ENCODE measurements at regions not wholly inside any gene's neighbourhood (a gene's known extent, or its start where the extent isn't known, plus 50 kb on each side); places are given as distances from the start of the nearest gene placed in this dataset.

GRCh38 chr10:44053391-44053790 is 331.5 kb downstream of the CXCL12 start:
- Histone ChIP-seq H3K4me1 (ENCODE audit: control insufficient read depth in 4 of 4, insufficient read depth in 4 of 4, low read length in 3 of 4) (no peaks in the 10 kb centered on the region), H3K9ac (ENCODE audit: low read depth in 1 of 2, low read length in 2 of 2) (no peak overlapping the region), H3K4me3 (ENCODE audit: low read depth in 1 of 3, low read length in 3 of 3) (no peak overlapping the region), H3K36me3 (ENCODE audit: control insufficient read depth in 4 of 4, insufficient read depth in 3 of 4, low read depth in 1 of 4, low read length in 3 of 4) (no peaks in the 10 kb centered on the region), H3K27ac (ENCODE audit: low read depth in 1 of 2, low read length in 2 of 2) (no peak overlapping the region), H3K9me3 (ENCODE audit: control insufficient read depth in 4 of 4, low read length in 3 of 4) (no peaks in the 10 kb centered on the region), H3K27me3 (ENCODE audit: control insufficient read depth in 4 of 4, insufficient read depth in 4 of 4, low read length in 3 of 4) (peaks cover 0 to 5% (median 1%) of the 10 kb centered on the region in 4 donors)
- no peak for DNase-seq (ENCODE audit: low spot score)
- TF ChIP-seq ZBTB33 (IDR thresholded peaks at IDR 0.05): no peak
- no peak for TF ChIP-seq NR2F2 (IDR thresholded peaks at IDR 0.05)
- TF ChIP-seq MAX (IDR thresholded peaks at IDR 0.05): no peak
- no peak for TF ChIP-seq HNF4G (IDR thresholded peaks at IDR 0.05)
- TF ChIP-seq CTCF (IDR thresholded peaks at IDR 0.05; ENCODE audit: low read depth, low read length, missing input control): no peak
- no peak for TF ChIP-seq GABPA (IDR thresholded peaks at IDR 0.05 in 1 of 2, conservative IDR thresholded peaks at IDR 0.05 in 1 of 2)
- no peak for TF ChIP-seq JUND (IDR thresholded peaks at IDR 0.05)
- TF ChIP-seq HNF4A (conservative IDR thresholded peaks at IDR 0.05): no peak
- TF ChIP-seq EGR1 (IDR thresholded peaks at IDR 0.05; ENCODE audit: low read depth in 2 of 2): no peak
- no peak for TF ChIP-seq SP1 (IDR thresholded peaks at IDR 0.05)
- no peak for TF ChIP-seq REST (IDR thresholded peaks at IDR 0.05)
- no peak for TF ChIP-seq RXRA (IDR thresholded peaks at IDR 0.05)

- no peak for DNase-seq (ENCODE audit: low spot score)
- Histone ChIP-seq H3K9ac (ENCODE audit: low read depth in 1 of 2, low read length in 2 of 2) (no peak overlapping the region), H3K27ac (ENCODE audit: low read depth in 1 of 2, low read length in 2 of 2) (no peak overlapping the region), H3K27me3 (ENCODE audit: control insufficient read depth in 4 of 4, insufficient read depth in 4 of 4, low read length in 3 of 4) (peaks cover 0 to 5% (median 0%) of the 10 kb centered on the region in 4 donors), H3K36me3 (ENCODE audit: control insufficient read depth in 4 of 4, insufficient read depth in 3 of 4, low read depth in 1 of 4, low read length in 3 of 4) (no peaks in the 10 kb centered on the region), H3K9me3 (ENCODE audit: control insufficient read depth in 4 of 4, low read length in 3 of 4) (peaks cover 0 to 2% (median 0%) of the 10 kb centered on the region in 4 donors), H3K4me1 (ENCODE audit: control insufficient read depth in 4 of 4, insufficient read depth in 4 of 4, low read length in 3 of 4) (no peaks in the 10 kb centered on the region), H3K4me3 (ENCODE audit: low read depth in 1 of 3, low read length in 3 of 3) (no peak overlapping the region)
- no peak for TF ChIP-seq RAD21 (IDR thresholded peaks at IDR 0.05)
- no peak for TF ChIP-seq NR2F2 (IDR thresholded peaks at IDR 0.05)
- TF ChIP-seq FOXA2 (IDR thresholded peaks at IDR 0.05): no peak
- no peak for TF ChIP-seq JUND (IDR thresholded peaks at IDR 0.05)
- TF ChIP-seq EGR1 (IDR thresholded peaks at IDR 0.05; ENCODE audit: low read depth in 2 of 2): no peak
- no peak for TF ChIP-seq TAF1 (conservative IDR thresholded peaks at IDR 0.05)
- 70% methylated on average over 10 of the region's 10 CpGs for WGBS
Measured at GRCh38 chr10:44051584-44052385, 333.1 kb downstream of the CXCL12 start.

Measured in liver (tissue), 8 donors.